ENCODE measurements at regions not wholly inside any gene's neighbourhood (a gene's known extent, or its start where the extent isn't known, plus 50 kb on each side); places are given as distances from the start of the nearest gene placed in this dataset.

DNA sequence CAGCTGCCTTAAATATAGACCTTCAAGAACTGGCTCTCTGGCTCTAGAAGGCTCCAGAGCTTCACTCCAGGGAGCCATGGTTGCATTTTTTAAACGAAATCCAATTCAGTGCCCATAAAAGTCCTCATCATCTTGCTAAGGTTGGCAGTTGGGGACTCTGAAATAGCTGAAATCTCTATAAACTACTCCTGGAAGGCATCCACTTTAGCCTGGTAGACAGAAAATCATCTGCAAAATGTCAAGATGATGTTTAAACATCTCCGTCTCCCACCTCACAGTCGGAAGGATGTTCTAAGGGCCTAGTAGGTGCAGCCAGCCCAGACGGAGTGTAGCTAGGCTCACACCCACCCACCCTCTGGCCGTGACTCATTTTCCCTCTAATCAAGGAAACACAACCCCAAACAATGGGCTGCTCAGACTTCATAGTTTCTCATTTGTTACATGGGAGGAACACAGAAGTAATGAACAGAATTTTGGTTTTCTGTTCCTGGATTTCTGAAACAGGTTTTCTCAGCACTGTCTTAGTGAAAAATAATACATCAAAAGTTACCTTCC, 235.4 kb upstream of the KAZN start:
- TF ChIP-seq, protein P1, sequence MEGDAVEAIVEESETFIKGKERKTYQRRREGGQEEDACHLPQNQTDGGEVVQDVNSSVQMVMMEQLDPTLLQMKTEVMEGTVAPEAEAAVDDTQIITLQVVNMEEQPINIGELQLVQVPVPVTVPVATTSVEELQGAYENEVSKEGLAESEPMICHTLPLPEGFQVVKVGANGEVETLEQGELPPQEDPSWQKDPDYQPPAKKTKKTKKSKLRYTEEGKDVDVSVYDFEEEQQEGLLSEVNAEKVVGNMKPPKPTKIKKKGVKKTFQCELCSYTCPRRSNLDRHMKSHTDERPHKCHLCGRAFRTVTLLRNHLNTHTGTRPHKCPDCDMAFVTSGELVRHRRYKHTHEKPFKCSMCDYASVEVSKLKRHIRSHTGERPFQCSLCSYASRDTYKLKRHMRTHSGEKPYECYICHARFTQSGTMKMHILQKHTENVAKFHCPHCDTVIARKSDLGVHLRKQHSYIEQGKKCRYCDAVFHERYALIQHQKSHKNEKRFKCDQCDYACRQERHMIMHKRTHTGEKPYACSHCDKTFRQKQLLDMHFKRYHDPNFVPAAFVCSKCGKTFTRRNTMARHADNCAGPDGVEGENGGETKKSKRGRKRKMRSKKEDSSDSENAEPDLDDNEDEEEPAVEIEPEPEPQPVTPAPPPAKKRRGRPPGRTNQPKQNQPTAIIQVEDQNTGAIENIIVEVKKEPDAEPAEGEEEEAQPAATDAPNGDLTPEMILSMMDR (conservative IDR thresholded peaks at IDR 0.05) = no peak
- no peak for TF ChIP-seq ZFX (IDR thresholded peaks at IDR 0.05)

All from C4-2B (cell line).